ENCODE measurements at regions not wholly inside any gene's neighbourhood (a gene's known extent, or its start where the extent isn't known, plus 50 kb on each side); places are given as distances from the start of the nearest gene placed in this dataset.

DNA sequence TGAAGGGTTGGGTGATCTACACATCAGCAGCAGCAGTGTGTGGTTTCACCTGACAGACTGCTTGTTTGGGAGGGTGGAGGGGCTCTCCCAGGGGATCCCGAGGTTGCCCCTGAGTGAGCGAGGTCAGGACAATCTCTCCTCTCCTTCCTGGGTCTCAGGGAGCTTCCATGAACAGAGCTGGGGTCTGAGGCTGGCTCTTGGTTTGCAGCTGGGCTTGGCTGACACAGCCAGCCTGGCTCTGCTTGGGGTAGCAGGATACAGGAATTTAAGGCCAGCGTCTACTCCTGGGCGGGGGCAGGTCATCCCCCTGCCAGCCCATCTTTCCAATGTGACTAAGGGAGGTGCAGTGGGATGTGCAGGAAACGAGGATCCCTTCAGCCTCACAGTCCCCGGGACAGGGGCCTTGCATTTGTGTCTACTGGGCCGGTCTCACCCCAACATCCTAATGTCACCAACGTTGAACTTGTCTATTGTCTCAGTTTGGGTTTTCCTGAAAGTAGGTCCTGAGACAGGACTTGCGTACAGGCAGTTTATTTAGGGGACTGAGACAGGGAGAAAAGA lies 262.6 kb upstream of the HDAC4 start:
- Histone ChIP-seq H3K36me3 (no peaks in the 10 kb centered on the region), H3K27ac (no peak overlapping the region), H3K27me3 (peaks cover 27% of the 10 kb centered on the region), H3K4me1 (no peaks in the 10 kb centered on the region), H3K4me3 (no peak overlapping the region), H3K9me3 (replicated peaks) (no peaks in the 10 kb centered on the region)
- DNase-seq = no peak

DNA sequence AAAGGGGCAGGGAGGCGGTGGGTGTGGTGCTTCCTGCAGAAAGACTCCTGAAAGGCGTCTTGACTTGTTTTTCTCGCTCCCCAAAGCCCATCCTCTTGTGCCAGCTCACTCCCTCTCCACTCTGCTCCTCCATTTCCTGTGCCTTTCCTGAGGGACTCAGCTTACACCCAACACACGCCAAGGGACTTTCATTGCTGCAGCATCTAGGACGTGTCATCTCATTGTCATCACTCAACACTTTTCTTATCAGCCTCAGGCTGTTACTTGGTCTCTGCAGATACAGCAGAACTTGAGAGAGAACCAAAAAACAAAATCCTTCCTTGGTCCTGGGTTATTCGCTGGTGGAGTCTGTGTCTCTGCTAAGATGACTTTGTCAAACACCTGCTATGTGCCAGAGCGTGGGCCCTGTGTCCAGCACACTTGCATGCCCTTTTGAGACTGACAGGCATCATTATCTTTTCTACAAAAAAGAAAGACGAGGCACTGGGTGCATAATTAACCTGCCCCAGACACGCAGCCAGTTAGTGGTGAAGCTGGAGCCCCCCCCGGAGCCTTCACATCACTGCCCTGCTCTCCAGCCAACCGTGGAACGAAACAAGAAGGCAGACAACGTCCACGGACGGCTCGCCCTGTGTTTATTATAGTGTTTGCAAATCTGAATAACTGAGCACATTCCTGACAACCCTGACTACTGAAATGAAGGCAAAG lies 261.7 kb upstream of the HDAC4 start:
- Histone ChIP-seq H3K4me3 (no peak overlapping the region), H3K4me1 (no peaks in the 10 kb centered on the region)
- DNase-seq = no peak

DNA sequence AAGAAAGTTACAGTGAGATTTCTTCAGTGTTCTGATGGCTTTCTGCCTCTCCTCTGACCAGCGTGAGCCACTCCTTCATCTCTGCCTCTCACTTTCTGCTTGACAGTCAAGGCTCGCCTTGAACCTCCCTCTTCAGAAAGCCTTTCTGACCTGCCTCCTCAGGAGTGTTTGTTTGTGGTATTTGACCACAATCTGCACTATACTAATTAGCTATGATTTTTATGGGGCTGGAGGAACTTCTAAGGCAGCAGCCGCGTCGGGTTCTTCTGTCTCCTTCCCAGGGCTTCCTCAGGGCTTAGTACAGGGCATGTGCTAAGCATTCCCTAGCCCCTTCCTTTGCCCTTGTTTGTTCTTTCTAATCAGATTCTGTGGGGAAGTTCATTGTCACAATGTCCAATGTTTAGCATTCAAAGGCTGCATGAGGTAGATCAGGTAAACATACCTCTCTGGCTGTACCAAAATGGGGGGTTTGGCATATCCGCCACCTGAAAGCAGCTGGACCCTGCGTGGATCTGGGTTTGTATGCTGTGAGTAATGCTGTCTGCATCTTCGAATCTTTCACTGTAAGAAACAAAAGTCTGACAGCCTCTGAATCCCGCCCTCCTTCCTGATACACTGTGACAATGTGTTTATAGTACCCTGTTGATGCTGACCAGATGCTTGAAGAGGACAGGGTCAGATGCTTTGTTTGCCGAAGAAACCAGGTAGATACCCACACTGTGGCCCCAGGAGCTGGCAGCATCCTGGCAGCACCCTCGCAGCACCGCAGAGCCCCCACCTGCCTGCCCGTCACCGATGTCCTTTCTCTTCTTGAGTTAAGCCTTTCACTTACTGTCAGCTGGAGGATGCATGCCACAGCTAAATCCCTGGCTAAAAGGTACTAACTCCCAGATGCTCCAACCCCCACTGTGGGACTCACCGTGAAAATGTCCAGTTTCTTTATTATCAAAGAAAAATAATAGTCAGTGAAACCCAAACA lies 260.8 kb upstream of the HDAC4 start:
- peaks cover 28% of the 10 kb centered on the region for H3K27me3 ChIP-seq
- no peak for DNase-seq
- H3K27ac ChIP-seq = no peak overlapping the region
- no peaks in the 10 kb centered on the region for H3K4me1 ChIP-seq
- H3K9me3 ChIP-seq (replicated peaks) = no peaks in the 10 kb centered on the region
- no peak overlapping the region for H3K4me3 ChIP-seq
- no peaks in the 10 kb centered on the region for H3K36me3 ChIP-seq

More for the DNA sequence above, 261.7 kb upstream of the HDAC4 start:
- Histone ChIP-seq H3K27me3 (peaks cover 27% of the 10 kb centered on the region), H3K9me3 (replicated peaks) (no peaks in the 10 kb centered on the region), H3K27ac (no peak overlapping the region), H3K36me3 (no peaks in the 10 kb centered on the region)

DNA sequence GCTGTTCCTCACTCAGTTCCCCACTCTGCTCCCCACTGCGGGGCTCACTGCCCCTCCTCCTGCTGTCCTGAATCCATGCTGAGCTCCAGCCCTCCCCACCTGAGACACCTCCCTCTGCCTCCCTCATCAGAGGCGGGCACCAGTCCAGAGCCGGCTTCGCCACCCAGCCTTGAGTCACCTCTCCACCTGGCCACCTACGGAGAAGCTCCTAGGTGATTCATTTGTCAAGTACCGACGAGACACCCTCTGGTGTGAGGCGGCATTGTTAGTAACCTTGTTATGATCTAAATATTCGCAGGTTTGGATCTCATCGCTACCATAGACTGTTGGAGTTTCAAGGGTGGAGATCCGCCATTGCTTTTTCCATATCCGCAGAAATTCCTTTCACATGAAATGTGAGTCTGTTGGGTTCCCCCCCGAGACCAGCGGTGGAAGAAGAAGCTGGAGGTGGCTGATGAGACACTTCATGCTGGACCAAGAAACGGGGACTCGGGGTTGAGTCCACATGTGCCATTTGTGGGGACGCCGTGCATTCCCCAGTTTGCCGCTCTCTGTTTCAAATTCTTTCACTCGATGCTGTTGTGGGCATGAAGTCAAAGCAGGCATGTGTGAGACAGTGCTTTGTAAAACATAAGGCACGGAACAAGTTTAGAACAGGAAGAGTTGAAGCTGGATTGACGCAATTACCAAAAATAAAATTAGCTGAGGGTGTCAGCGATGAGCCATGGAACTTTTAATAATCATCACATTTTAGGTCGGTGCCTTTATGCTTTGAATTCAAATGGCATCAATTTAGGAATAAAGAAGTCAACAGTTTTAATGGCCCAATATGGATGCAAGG lies 259.8 kb upstream of the HDAC4 start:
- Histone ChIP-seq H3K27me3 (peaks cover 31% of the 10 kb centered on the region), H3K27ac (no peak overlapping the region)
- no peak for DNase-seq

DNA sequence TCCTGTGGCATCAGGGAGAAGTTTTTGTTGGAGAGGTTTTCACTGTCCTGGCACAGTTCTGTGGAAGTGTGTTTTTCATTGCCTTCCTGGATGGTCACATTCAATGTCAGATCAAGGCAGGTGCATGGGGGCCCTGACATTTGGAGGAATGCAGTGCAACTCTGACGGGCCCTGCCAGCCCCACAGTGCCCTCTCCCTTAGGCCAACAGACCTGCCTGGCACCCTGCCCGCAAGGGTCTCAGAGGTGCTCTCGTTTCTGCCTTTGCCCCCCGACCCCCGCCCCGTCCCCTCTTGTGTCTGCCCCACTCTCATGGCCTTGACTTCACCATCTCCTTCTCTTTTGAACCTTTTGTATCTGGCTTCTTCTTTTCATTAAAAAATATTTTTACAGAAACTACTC lies 257.2 kb upstream of the HDAC4 start:
- H3K27me3 ChIP-seq = peaks cover 20% of the 10 kb centered on the region
- no peak overlapping the region for H3K27ac ChIP-seq
- H3K36me3 ChIP-seq = no peaks in the 10 kb centered on the region
- DNase-seq = no peak
- no peak overlapping the region for H3K4me3 ChIP-seq
- no peaks in the 10 kb centered on the region for H3K4me1 ChIP-seq
- H3K9me3 ChIP-seq (replicated peaks) = no peaks in the 10 kb centered on the region

More for the DNA sequence above, 259.8 kb upstream of the HDAC4 start:
- H3K9me3 ChIP-seq (replicated peaks) = no peaks in the 10 kb centered on the region
- no peaks in the 10 kb centered on the region for H3K36me3 ChIP-seq
- H3K4me3 ChIP-seq = no peak overlapping the region
- no peaks in the 10 kb centered on the region for H3K4me1 ChIP-seq

DNA sequence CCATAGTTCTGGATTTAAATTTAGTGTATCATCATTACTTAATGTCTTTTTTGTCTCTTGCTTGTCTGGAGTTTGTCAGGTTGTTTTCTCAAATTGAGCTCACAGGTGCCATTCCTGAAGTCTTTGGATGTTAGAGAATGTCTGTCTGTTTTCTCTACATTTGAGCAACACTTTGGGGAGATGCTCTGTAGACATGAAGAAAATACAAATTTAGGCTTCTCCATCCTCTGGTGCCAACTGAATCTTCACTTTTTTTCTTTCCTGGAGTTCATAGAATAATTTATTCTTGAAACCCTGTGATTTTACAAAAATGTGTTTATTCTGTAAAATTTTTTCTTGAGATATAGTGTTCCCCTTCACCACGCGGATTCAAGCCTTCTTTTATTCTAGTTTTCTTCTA lies 256.4 kb upstream of the HDAC4 start:
- no peaks in the 10 kb centered on the region for H3K4me1 ChIP-seq
- no peaks in the 10 kb centered on the region for H3K36me3 ChIP-seq
- H3K4me3 ChIP-seq = no peak overlapping the region
- H3K27me3 ChIP-seq = peaks cover 15% of the 10 kb centered on the region
- H3K9me3 ChIP-seq (replicated peaks) = no peaks in the 10 kb centered on the region
- no peak overlapping the region for H3K27ac ChIP-seq
- DNase-seq = no peak

DNA sequence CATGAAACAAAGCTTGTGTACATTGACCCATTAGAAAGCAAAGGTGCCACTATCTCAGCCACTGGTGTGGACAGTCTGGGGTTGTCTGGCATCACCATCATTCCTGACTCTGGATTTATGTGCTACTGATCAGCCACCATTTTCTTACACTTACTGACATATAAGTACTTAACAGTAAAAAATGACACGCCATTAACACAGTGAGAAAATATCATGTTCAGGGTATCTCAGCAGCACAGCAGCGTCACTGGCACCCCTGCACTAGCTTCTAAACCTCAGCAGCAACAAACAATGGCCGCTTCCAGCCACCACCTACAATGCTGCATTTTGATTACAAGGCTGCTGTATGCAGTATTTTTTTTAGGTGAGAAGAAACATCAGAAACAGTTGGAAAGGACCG lies 253.4 kb upstream of the HDAC4 start:
- H3K9me3 ChIP-seq (replicated peaks) = no peaks in the 10 kb centered on the region; the same call in 1 of the 2 replicates
- DNase-seq = no peak
- H3K27ac ChIP-seq = no peak overlapping the region
- H3K4me3 ChIP-seq = no peak overlapping the region
- no peaks in the 10 kb centered on the region for H3K4me1 ChIP-seq
- H3K27me3 ChIP-seq = peaks cover 4% of the 10 kb centered on the region; the same call in 1 of the 2 replicates
- H3K36me3 ChIP-seq = no peaks in the 10 kb centered on the region

DNA sequence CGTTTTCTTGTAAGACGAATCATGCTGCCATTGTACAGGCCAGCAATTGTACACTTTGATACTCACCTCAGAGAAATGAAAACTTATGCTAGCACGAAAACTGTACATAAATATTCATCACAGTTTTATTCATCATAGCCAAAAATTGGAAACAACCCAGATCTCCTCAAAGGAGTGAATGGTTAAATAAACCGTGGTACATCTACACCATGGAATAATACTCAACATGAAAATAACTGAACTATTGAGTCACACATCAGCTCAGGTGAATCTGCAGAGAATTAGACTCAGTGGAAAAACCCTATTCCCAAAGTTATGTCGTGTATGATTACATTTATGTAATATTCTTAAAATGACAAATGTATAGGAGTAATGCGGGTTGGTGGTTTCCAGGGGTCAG lies 251.0 kb upstream of the HDAC4 start:
- H3K27ac ChIP-seq = no peak overlapping the region
- H3K4me1 ChIP-seq = 0 out of 2 replicates have a peak, but pooled peaks cover 2% of the 10 kb centered on the region
- DNase-seq = no peak
- peaks cover 4% of the 10 kb centered on the region; the same call in 1 of the 2 replicates for H3K27me3 ChIP-seq
- H3K4me3 ChIP-seq = no peak overlapping the region
- no peaks in the 10 kb centered on the region; the same call in 1 of the 2 replicates for H3K9me3 ChIP-seq (replicated peaks)
- H3K36me3 ChIP-seq = no peaks in the 10 kb centered on the region

DNA sequence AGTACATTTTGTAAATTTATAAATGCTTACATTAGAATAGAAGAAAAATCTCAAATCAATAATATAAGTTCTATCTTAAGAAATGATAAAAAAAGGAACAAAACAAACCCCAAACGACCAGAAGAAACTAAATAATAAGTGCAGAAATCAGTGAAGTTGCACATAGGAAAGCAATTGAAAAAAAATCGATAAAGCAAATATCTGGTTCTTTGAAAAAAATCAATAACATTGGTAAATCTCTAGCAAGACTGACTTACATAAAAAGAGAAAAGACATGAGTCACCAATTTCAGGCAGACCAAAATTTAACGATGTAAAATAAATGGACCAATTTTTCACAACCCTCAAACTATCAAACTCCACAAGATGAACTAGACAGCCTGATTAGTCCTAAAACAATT lies 249.9 kb upstream of the HDAC4 start:
- Histone ChIP-seq H3K9me3 (replicated peaks) (no peaks in the 10 kb centered on the region; the same call in 1 of the 2 replicates), H3K4me3 (no peak overlapping the region), H3K4me1 (0 out of 2 replicates have a peak, but pooled peaks cover 2% of the 10 kb centered on the region), H3K27me3 (no peaks in the 10 kb centered on the region), H3K36me3 (no peaks in the 10 kb centered on the region), H3K27ac (no peak overlapping the region)
- DNase-seq = no peak

DNA sequence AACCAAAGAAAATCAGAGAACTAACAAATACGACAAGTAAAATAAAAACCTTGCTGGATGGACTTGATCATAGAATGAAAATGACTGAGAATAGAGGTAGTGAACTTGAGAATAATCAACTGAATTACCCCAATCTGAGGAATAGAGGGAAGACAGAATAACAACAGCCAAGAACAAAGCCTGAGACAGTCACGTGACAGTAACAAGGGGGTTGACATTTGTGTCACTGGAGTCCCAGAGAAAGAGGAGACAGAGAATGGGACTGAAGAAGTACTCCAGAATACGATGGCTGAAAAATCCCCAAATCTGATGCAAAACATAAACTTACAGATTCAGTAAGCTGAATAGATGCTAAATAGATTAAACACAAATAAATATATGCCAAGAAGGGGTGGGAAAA lies 248.5 kb upstream of the HDAC4 start:
- H3K36me3 ChIP-seq = no peaks in the 10 kb centered on the region
- 0 out of 2 replicates have a peak, but pooled peaks cover 2% of the 10 kb centered on the region for H3K4me1 ChIP-seq
- DNase-seq = no peak
- no peak overlapping the region for H3K27ac ChIP-seq
- no peak overlapping the region for H3K4me3 ChIP-seq
- no peaks in the 10 kb centered on the region for H3K27me3 ChIP-seq
- no peaks in the 10 kb centered on the region; the same call in 1 of the 2 replicates for H3K9me3 ChIP-seq (replicated peaks)

DNA sequence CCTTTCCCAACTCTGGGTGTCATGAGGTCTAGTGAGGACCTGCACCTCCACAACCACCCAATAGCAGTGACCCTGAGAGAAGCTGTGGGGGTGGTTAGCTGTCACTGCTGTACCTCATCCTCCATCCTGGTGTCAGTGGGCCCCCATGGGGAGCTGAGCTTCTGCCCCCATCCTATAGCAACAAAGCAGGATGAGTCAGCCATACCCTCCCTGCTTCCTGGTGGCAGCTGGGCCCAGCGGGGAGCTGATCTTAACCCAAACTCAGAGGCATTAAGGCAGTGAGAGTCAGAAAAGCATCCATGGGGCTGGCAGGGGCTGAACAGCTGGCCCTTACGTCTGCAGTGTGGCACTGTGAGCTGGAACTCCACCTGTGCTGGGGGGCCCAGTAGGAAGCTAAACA lies 247.8 kb upstream of the HDAC4 start:
- no peak overlapping the region for H3K27ac ChIP-seq
- H3K4me1 ChIP-seq = 0 out of 2 replicates have a peak, but pooled peaks cover 2% of the 10 kb centered on the region
- no peak overlapping the region for H3K4me3 ChIP-seq
- peak; percentile 46 for DNase-seq
- no peaks in the 10 kb centered on the region for H3K27me3 ChIP-seq
- H3K36me3 ChIP-seq = no peaks in the 10 kb centered on the region
- H3K9me3 ChIP-seq (replicated peaks) = no peaks in the 10 kb centered on the region; the same call in 1 of the 2 replicates

DNA sequence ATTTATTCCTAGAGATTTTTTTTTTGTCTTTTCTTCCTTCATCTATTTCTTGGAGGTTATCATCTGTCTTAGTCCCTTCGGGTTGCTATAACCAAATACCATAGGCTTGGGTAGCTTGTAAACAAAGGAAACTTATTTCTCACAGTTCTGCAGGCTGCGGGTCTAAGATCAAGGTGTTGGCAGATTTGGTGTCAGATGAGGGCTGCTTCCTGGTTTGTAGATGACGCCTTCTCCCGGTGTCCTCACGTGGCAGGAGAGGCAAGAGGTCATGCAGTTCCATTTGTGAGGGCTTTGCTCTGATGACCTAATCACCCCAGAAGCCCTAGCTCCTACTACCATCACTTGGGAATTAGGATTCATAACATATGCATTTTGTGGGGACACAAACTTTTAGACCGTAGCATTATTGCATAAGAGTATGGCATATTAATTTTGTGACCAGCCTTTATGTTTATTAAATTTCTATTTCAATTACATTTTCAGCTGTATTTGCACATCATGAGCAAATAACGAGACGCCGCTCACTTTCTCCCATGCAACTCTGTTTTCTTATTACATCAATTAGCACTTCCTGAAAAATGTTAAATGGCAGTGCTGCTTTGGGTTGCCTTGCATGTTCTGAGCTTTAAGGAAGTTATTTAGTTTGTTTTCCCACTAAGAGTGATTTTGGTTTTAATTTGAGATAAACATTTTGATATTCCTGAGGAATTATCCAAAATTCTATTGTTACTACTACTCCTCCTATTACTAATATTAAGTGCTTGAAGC lies 246.4 kb upstream of the HDAC4 start:
- DNase-seq = no peak
- Histone ChIP-seq H3K27ac (no peak overlapping the region), H3K4me3 (no peak overlapping the region), H3K4me1 (0 out of 2 replicates have a peak, but pooled peaks cover 2% of the 10 kb centered on the region), H3K9me3 (replicated peaks) (no peaks in the 10 kb centered on the region; the same call in 1 of the 2 replicates), H3K27me3 (no peaks in the 10 kb centered on the region), H3K36me3 (no peaks in the 10 kb centered on the region)

DNA sequence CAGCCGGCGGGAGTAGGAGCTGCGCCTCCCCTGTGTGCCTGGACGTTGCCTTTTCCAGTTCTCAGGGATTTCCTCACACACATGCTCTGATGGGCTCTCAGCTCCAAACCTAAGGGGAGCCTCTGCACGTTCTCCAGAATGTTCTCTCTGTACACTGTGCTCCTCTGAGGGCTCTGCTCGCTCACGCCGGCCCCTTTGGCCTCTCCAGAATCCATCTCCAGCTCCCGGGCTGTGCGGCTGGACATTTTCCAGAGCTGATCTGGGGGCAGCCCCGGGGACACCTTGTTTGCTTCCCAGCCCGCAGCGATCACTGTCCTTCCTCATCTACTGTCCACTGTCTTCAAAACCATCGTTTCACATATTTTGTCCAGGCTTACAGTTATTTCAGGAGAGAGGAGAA lies 245.4 kb upstream of the HDAC4 start:
- H3K36me3 ChIP-seq = no peaks in the 10 kb centered on the region
- no peak overlapping the region for H3K27ac ChIP-seq
- no peak for DNase-seq
- H3K4me3 ChIP-seq = no peak overlapping the region
- H3K9me3 ChIP-seq (replicated peaks) = no peaks in the 10 kb centered on the region; the same call in 1 of the 2 replicates
- 0 out of 2 replicates have a peak, but pooled peaks cover 2% of the 10 kb centered on the region for H3K4me1 ChIP-seq
- H3K27me3 ChIP-seq = no peaks in the 10 kb centered on the region
